Mucosa of gallbladder (tissue), 1 donor: ENCODE measurements at regions not wholly inside any gene's neighbourhood (a gene's known extent, or its start where the extent isn't known, plus 50 kb on each side); places are given as distances from the start of the nearest gene placed in this dataset.
"Not testable (repeated sequence)": the region's sequence is repeated elsewhere in the genome, so short reads cannot be mapped to it uniquely, and the experiment has no call there.

ENCODE experiments used
- DNase-seq: peaks from one replicate; pipeline ENCODE4 v3.0.0-alpha.2; 2020; ENCODE audit warnings: low spot score
- donor health status: DM: no; HTN: no; CAD: no.

DNA sequence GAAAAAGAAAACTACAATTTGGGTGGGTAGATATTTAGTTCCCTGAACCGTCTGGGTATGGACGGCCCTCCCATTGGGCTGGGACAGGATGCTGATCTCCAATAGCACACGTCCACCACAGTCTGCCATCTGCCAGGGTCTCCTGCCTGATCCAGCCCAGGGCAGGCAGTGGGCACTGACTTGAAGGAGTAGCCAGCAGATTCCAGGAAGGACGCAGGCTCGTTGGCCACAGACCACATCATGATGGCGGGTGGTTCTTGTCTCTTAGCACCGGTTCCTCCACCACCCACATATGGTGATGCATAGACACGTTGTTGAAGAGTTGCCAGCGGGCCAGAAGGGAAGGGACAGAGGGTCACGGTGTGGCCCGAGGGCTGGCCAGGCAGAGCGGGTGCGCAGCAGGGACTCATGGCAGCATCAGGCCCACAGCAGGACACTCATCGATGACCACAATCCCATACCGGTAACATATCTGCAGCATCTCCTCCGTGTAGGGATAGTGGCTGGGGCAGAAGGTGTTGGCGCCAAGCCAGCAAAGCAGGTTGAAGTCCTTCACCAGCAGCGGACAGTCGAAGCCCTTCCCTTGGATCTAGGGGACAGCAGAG, 155.8 kb upstream of the FAM174A start:
- DNase-seq, result not testable (repeated sequence)

DNA sequence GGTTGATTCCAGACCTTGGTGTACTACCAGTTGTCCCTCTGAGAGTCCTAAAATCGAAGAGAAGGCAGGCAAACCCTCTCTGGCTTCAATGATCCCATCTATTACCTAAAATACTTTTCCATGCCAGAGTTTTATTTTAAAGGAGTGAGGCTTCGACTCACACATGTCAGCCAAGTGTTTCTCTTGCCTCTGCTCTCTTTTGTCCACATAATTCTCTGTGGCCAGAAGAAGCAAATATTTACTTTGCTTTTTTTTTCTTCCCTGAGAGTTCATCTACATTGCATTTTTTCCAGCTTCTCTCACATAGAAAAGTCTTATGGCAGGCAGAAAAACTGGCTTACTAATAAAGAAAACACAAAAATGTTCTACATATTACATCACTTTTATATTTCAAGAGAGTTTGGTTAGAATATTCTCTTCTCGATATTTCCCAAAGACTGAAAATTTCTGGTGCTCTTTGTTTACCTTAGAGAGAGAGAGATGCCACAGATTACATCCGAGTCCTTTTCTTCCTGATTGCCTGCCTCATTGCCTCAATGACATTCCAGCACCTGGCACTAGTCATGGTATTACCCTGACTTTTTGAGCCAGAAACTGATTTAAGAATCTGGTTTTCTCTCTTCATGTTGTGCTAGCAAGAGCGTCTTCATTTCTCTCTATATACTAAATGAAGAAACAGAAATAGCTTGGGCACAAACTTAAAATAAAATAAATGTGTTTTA, 170.3 kb upstream of the FAM174A start:
- not testable (repeated sequence) for DNase-seq

DNA sequence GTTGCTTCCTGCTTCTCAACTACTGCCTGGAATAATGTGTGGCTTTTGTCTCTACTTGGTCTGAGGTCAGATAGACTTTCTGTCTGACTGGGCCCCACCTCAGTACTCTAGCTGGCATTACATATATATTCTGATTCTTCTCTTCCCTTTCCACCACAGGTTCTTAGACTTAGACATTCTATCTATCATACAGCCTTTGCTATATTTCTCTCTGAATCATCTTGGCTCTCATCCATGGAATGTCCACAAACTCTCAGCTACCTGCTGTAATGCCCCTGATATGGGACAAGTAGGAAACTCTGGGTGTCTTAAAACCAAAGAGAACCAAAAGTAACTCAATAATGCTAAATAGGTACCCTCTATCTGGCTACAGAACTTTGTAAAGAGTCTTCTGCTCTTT, 170.8 kb upstream of the FAM174A start:
- DNase-seq, result not testable (repeated sequence)

DNA sequence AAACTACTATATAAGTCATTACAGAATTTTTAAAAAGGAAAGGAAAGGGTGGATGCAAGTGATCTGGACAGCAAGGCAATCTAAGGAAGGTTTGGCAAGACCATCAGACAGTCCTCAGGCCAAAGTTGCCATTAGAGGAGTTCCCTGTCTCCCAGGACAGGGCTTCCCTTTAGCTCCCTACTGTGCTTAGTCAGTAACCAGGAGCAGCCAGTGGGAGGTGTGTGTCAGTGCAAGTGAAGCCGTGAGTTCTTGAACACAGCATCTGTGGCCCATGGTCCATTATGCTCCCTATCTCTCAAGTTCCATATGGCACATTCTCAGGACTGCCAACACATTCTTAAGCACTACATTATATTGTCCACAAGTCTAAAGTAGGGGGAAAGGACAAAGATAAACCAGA, 175.2 kb upstream of the FAM174A start:
- not testable (repeated sequence) for DNase-seq

DNA sequence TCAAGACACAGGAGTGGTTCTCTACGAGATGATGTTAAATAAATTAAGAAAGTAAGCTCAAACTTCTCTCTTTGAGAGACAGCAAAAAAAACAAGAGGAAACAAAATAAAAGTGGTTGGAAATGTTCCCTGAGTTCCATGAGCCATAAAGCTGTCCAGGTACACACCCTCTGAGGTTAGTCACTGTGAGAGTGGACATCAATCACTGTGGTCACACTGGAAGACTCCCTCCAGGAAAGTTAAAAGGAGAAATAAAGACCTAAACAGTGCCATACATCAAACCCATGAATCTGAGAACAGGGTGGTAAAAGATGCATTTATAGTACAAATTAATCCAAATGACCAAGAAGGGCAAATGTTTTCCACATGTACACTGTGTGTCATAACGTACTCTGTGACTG, 188.9 kb upstream of the FAM174A start:
- DNase-seq, result not testable (repeated sequence)

DNA sequence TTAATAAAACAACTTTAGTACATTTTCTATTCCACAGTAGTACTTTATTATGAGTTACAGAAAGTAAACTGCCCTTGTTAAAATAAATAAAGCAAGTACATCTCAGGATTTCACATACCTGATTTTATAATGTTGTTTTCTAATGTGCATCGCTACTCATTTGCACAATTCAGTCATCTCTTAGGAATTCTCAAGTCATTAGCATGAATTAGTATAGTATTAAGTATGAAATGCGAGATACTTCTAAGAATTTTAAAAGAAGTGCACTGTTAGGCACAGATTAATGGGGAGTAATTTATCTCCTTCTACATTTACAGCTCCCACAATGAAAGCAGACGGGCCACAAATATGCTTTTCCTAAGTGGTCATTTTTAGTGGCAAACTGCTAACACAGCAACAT, 193.7 kb upstream of the FAM174A start:
- not testable (repeated sequence) for DNase-seq

DNA sequence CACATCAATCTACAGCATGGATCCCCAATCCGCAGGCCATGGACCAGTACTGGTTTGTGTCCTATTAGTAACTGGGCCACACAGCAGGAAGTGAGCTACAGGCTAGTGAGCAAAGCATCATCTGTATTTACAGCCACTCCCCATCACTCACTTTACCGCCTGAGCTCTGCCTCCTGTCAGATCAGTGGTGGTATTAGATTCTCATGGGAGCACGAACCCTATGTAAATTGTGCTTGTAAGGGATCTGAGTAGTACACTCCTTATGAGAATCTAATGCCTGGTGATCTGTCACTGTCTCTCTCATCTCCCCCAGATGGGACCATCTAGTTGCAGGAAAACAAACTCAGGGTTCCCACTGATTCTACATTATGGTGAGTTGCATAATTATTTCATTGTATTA, 212.7 kb upstream of the FAM174A start:
- no peak for DNase-seq

DNA sequence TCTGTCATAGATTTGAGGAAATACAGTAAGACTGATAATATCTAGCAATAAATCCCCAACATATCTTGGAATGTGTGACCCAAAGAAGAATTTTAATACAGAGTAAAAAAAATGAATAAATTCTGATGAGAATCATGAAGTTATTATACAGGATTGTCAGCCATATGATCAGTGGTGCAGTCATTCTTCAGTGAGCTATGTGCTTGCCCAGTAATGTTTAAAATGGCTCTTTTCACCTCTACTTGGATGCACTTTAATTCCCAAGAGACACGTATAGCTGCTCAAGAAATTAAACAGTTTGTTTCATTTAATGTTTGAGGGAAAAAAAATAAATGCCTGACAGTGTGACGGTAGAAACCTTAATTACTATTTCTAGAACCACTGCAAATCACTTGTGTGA, 215.3 kb upstream of the FAM174A start:
- DNase-seq, result no peak

DNA sequence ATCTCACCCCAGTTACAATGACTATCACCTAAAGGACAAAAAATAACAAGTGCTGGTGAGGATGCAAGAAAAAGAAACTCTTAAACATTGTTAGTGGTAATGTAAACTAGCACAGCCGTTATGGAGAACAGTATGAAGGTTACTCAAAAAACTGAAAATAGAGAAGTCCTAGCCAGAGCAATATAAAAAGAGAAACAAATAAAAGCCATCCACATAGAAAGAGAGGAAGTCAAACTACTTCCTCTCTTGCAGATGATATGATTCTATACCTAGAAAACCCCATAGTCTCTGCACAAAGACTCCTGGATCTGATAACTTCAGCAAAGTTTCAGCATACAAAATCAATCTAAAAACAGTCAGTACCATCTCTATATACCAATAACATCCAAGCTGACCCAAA, 221.5 kb upstream of the FAM174A start:
- no peak for DNase-seq

DNA sequence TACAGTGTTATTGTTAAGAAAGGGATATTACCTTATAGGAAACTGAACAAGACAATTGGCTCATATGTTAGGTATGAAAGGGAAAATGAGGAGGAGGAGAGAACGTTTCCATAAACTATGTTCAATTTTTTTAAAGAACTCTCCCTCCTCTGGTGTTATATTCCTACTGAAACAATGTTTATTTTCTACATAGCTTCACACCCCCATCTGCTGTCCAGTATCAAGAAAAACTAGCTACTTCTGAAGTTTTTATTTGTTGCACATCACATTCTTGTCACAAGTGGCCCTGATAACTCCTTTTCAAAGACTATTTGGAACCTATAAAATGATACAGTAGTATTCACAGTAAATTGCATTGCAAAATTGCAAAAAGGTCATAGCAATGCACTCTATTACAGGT, 223.4 kb upstream of the FAM174A start:
- no peak for DNase-seq

DNA sequence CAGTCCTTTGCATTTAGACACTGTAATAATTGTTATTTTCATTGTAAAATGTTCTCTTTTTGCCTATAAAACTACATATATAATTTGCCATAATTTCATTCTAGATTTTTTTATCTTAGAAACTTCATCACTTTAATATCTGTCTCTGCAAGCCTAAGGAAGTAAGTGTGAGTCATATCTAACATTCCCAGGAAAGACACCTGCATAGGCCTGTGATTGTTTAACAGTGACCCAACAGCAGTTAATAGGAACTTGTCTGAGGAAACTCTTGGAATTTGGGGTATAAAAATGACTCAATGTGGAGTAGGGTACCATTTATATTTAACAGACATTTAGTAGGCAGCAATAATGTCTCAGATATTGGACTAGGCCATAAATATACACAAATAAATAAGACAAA, 229.2 kb upstream of the FAM174A start:
- no peak for DNase-seq

DNA sequence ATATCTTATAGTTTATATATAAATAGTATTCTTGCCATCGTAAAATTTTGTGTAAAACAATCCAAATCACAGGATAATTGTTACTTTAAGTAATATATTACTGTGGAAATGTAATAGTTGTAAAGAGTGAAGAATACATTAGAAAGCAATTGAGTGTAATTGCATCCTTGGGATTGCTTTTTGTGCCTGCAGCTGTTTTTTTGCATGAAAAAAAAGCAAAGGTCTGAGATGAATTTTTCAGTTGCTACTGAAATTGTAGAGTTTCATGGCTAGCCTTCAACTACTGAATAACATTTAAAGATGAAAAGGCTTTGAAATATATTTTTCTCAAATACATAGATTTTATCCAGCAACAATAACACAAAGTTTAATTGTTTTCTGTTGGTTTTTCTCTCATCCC, 232.0 kb upstream of the FAM174A start:
- no peak for DNase-seq

DNA sequence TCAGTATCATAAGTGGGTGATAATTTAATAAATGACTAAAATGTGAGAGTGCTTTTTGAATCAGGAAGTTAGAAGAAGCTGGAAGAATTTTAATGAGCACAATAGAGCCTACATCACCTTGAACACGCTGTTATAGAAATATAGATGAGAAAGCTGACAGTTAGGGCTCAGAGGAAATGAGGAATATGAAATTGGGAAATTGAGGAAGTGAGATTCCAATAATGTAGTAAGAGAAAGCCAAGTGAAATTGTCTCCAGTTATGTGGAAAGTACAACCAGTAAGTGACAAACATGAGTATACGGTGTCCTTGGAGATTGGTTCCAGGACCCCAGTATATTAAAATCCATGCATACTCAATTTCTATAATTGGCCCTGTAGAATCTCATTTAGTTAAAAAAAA, 235.9 kb upstream of the FAM174A start:
- DNase-seq, result no peak

DNA sequence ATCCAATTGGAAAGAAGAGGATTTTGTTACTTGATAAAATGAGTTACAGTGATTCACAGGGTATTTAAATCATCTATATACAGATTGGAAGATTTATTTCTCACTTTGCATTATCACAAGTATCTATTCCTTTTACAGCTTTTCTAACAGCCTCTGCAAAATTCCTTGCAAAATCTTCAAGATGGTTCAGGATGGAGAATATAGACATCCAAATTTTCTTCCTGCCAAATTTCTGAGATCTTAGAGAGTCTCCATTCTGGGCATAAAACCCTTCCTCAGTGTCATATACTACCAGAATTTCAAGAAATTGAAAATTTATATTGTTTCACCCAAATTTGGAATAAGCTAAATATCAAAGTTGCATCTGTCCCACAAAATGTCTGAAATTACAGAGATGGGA, 259.1 kb upstream of the FAM174A start:
- no peak for DNase-seq

DNA sequence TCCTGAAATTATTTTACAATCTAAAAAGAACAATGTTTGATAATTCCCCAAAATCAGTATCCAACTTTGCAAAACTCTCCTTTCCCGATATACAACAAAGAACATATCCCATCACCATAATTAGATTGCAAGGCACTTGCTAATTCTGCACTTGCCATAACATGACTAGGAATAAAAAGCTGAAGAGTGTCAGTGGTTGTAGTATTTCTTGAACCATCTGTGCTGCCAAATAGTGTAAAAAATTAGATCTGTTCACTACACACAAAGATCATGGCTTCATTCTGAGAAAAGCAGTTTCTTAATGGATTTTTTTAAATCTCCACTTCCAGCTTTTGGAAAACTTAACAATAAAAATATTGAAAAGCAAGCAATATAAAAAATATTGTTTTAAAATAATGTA, 259.5 kb upstream of the FAM174A start:
- DNase-seq, result no peak

DNA sequence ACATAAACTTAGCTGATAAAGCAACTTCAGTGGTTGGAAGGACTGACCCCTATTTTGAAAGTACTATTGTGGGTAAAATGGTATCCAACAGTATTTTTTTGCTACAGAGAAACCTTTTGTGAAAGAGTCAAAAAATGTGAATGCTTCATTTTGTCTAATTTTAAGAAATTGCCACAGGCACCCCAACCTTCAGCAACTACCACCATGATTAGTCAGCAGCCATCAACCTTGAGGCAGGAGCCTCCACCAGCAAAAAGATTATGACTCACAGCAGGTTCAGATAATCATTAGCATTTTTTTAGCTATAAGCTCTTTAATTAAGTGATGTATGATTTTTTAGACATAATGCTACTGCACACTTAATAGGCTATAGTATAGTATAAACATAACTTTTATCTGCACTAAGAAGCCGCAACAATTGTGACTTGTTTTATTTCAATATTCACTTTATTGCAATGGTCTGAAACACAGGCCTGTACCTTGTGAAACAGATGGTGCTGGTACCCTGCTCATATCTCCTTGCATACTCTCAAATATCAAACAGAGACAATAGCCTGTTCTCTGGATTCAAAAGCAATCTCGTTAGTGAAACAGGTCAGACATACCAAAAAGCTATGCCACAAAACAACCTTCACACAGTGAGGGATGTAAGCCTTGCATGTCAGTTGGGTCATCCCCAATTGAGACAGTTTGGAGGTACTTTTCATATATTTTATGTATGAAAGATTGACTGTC, 261.2 kb upstream of the FAM174A start:
- DNase-seq, result no peak

DNA sequence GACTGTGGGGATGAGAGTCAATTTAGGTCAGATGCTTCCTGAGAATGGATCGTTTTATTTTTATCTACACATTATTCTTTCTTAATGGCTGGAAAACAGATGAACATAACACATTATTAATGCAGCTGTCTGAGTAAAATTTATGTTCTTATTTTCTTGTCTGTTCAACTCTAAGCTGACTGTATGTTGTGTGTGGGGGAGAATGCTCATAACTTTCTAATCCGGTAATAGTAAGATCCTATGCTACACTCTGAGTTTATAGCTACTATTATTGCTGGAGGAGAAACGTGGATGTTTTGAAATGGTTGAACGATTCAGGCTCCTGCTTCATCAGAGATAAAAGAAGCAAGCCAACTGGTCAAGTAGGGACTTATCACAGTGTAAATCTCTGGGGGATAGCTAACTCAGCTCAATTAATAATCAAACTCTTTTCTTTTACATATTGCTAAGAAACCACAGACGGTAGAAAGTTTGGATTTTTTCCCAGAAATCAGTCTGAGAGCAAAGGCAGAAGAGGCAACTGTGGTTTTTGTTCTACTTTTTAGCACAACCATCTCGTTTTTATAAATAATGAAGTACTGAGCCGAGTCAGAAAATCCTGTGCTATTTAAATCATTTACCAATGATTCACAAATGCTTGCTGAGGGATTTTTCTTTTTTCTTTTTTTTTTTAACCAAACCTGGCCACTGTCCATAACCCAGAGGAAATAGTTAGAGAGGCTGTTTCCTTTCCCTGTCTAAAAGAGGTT, 265.0 kb upstream of the FAM174A start:
- DNase-seq, result no peak

DNA sequence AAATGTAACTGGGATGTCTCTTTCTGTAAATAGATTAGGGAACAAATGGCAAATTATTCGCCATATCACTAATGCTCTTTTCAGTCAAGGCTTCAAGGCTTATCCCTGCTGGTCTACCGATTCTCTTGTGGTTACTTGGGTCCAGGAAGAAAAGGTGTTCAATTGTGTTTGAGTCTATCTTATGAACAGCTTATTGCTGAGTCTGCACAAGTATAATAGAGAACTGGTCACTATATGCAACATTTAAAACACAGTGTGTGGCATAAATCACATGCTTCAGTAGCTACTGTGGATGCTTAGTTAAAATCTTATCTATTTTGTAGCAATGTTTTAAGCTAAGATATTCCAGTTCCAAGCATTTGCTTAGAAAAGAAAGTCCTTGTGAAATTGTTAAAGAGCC, 274.2 kb upstream of the FAM174A start:
- no peak for DNase-seq

DNA sequence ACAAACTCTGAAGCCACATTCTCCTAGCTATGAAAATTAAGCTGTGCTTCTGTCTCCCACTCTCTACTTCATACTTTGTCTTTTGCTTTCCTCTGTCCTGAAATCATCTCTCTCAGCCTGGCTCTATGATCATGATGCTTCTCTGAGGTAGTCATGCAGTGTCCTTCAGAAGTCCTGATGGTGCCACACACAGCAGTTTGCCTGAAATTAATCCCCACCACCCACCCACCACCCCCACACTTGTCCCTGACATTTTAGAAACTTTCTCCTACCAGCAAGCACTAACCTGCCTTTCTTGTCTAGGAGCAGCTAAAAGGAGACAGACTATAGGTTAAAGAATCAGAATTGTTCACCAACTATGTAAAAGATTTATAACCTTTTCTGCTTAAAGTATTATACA, 282.2 kb upstream of the FAM174A start:
- no peak for DNase-seq

DNA sequence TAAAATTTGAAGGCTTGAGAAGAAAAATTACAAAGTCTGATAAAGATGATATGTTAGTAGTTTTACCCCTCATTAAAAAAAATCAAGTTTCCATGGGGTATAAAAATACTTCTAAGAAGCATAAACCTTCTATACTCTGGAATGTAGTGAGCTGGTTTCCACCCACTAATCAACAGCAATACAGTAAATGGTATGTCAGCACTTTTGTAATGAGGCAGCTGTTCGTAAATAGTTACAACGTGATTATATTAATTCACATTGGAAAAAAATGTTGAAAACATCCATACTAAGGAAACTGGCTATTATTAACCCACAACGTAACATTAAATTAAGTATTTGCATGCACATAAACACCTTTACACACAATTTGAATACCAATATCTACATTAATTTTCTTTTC, 283.1 kb upstream of the FAM174A start:
- DNase-seq, result no peak

DNA sequence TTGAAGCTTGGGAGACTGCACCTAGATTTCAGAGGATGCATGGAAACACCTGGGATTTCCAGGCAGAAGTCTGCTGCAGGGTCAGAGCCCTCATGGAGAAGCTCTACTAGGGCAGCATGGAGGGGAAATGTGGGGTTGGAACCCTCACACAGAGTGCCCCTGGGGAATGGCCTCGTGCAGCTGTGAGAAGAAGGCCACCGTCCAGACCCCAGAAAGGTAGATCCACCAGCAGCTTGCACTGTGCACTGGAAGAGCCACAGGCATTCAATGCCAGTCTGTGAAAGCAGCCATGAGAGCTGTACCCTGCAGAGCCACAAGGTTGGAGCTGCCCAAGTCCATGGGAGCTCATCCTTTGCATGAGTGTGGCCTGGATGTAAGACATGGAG, 285.3 kb upstream of the FAM174A start:
- DNase-seq, result no peak

DNA sequence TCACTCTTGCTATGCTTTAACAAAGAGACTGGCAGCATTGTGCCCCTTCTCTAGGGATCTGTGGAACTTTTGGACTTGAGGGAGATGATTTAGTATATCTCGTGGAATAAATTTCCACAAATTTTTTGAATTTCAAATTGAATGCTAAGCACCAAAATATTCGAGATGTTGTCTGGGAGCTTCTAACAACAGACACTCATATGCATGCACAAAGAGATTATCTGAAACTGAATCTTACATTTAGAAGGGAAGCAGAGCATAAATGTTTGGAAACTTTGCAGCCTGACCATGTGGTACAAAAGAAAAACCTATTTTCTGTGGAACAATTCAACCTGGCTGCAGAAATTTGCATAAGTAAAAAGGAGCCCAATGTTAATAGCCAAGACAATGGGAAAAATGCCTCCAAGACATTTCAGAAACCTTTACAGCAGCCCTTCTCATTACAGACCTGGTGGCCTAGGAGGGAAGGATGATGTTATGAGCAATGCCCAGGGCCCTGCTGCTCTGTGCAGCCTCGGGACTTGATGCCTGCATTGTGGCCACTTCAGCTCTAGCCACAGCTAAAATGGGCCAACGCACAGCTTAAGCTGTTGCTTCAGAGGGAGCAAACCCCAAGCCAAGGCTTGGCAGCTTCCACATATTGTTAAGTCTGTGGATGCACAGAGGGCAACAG, 285.8 kb upstream of the FAM174A start:
- DNase-seq, result no peak
